ENCODE measurements at regions not wholly inside any gene's neighbourhood (a gene's known extent, or its start where the extent isn't known, plus 50 kb on each side); places are given as distances from the start of the nearest gene placed in this dataset.

GRCh38 chr5:67402526-67402925, 205.9 kb upstream of the CD180 start:
- no peaks in the 10 kb centered on the region for H3K4me1 ChIP-seq
- H3K27me3 ChIP-seq = no peaks in the 10 kb centered on the region
- TF ChIP-seq, protein P1, sequence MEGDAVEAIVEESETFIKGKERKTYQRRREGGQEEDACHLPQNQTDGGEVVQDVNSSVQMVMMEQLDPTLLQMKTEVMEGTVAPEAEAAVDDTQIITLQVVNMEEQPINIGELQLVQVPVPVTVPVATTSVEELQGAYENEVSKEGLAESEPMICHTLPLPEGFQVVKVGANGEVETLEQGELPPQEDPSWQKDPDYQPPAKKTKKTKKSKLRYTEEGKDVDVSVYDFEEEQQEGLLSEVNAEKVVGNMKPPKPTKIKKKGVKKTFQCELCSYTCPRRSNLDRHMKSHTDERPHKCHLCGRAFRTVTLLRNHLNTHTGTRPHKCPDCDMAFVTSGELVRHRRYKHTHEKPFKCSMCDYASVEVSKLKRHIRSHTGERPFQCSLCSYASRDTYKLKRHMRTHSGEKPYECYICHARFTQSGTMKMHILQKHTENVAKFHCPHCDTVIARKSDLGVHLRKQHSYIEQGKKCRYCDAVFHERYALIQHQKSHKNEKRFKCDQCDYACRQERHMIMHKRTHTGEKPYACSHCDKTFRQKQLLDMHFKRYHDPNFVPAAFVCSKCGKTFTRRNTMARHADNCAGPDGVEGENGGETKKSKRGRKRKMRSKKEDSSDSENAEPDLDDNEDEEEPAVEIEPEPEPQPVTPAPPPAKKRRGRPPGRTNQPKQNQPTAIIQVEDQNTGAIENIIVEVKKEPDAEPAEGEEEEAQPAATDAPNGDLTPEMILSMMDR (IDR thresholded peaks at IDR 0.05) = no peak
- no peak for DNase-seq
- H3K27ac ChIP-seq = no peak overlapping the region
- H3K9me3 ChIP-seq = no peaks in the 10 kb centered on the region
- no peak overlapping the region for H3K4me3 ChIP-seq
- H3K36me3 ChIP-seq = no peaks in the 10 kb centered on the region
- intact Hi-C loops (cut with DNase I; ENCODE audit: low total_unique reads) = no loop called here

DNA sequence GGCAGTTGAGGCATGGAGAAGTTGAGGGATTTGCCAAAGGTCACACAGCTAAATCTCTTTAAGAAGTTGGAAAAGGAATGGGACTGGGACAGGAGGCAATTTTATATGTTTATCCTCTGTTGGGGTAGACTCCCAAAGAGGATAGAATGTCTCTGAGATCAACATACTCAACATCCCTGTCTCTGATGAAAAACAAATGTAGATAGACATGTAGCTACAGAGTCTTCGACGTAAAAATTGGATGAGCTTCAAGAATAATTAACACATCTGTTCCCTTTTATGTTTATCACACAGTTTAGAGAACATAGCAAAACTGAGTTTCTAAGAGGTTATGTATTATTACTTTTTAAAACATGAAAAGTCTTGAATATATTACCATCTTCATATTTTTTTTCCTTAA, 204.6 kb upstream of the CD180 start:
- Histone ChIP-seq H3K36me3 (no peaks in the 10 kb centered on the region), H3K4me1 (no peaks in the 10 kb centered on the region), H3K27me3 (no peaks in the 10 kb centered on the region), H3K27ac (no peak overlapping the region), H3K9me3 (no peaks in the 10 kb centered on the region), H3K4me3 (no peak overlapping the region)
- TF ChIP-seq, protein P1 (IDR thresholded peaks at IDR 0.05) = no peak
- intact Hi-C loops (cut with DNase I; ENCODE audit: low total_unique reads) = no loop called here
- DNase-seq = no peak

DNA sequence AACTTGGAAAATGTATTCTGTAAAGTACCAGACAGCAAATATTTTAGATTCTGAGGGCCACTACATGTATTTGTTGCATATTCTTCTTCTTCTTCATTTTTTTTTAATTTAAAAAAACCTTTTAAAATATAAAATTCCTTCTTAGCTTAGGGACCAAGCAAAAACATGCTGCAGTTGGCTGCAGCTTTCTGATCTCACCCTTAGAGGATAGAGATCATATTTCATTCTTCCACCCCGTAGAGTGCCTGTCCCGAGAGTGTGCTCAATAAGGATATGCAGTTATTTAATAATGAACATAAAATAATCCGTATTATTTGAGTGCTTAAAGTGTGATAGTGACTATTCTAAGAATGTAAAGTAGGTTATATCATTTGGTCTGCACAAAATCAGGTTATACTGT, 204.2 kb upstream of the CD180 start:
- intact Hi-C loops (cut with DNase I; ENCODE audit: low total_unique reads) = no loop called here
- Histone ChIP-seq H3K27ac (no peak overlapping the region), H3K4me3 (no peak overlapping the region), H3K4me1 (no peaks in the 10 kb centered on the region), H3K36me3 (no peaks in the 10 kb centered on the region), H3K27me3 (no peaks in the 10 kb centered on the region), H3K9me3 (no peaks in the 10 kb centered on the region)
- TF ChIP-seq, protein P1 (IDR thresholded peaks at IDR 0.05) = no peak
- DNase-seq = no peak

DNA sequence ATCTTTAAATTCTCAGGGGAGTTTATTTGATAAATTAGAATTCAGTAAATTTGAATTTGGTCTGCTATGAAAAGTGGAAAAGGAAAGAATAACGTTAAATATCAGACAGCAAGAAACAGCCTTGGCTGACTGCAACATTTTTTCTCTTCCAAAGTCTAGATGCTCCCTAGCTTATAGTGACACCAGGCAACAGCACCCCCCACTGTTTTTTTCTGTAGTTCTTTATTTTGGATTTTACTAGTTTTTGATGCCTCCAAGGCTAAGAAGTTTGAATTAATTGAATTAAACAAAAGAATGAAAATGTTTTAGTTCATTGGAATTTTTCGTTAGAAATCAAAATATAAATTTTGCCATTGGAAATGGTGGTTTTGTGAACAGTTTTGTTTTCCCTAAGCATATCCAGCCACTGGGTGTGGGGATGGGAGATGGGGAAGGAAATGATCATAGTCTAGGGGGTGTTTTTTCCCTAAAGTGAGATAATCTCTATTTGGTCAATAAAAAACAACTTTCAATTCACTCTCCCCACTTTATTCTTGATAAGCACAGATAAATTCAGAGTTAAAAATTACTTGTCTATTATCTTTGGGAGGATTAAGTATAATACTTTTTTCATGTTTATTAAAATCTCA, 199.3 kb upstream of the CD180 start:
- no peak for DNase-seq
- Histone ChIP-seq H3K36me3 (no peaks in the 10 kb centered on the region), H3K9me3 (no peaks in the 10 kb centered on the region), H3K4me3 (no peak overlapping the region), H3K27ac (no peak overlapping the region), H3K27me3 (no peaks in the 10 kb centered on the region), H3K4me1 (no peaks in the 10 kb centered on the region)
- TF ChIP-seq, protein P1 (IDR thresholded peaks at IDR 0.05) = no peak
- intact Hi-C loops (cut with DNase I; ENCODE audit: low total_unique reads) = no loop called here

- H3K36me3 ChIP-seq = no peaks in the 10 kb centered on the region
- intact Hi-C loops (cut with DNase I; ENCODE audit: low total_unique reads) = no loop called here
- H3K4me3 ChIP-seq = no peak overlapping the region
- no peaks in the 10 kb centered on the region for H3K4me1 ChIP-seq
- no peaks in the 10 kb centered on the region for H3K9me3 ChIP-seq
- DNase-seq = no peak
- no peaks in the 10 kb centered on the region for H3K27me3 ChIP-seq
- TF ChIP-seq, protein P1 (IDR thresholded peaks at IDR 0.05) = no peak
- H3K27ac ChIP-seq = no peak overlapping the region
Observed at GRCh38 chr5:67393211-67393610, 196.6 kb upstream of the CD180 start.

GRCh38 chr5:67390935-67391334, 194.3 kb upstream of the CD180 start:
- Histone ChIP-seq H3K36me3 (no peaks in the 10 kb centered on the region), H3K27ac (no peak overlapping the region), H3K9me3 (no peaks in the 10 kb centered on the region), H3K4me3 (no peak overlapping the region), H3K4me1 (no peaks in the 10 kb centered on the region), H3K27me3 (no peaks in the 10 kb centered on the region)
- intact Hi-C loops (cut with DNase I; ENCODE audit: low total_unique reads) = no loop called here
- no peak for DNase-seq
- TF ChIP-seq, protein P1 (IDR thresholded peaks at IDR 0.05) = no peak

All from tibial artery (tissue), 4 donors.